Neuron (in vitro differentiated cells): ENCODE measurements at regions not wholly inside any gene's neighbourhood (a gene's known extent, or its start where the extent isn't known, plus 50 kb on each side); places are given as distances from the start of the nearest gene placed in this dataset.
"Not testable (repeated sequence)": the region's sequence is repeated elsewhere in the genome, so short reads cannot be mapped to it uniquely, and the experiment has no call there.

Experiments used
- H2AFZ ChIP-seq: one replicate; pipeline ENCODE4 v1.6.1; 2013; ENCODE audit warnings: low read depth, mild to moderate bottlenecking, inconsistent platforms, low read length, moderate library complexity
- H3K27me3 ChIP-seq: one replicate; pipeline ENCODE4 v1.6.1; 2013; ENCODE audit warnings: low read length; ENCODE audit not compliant: insufficient read depth
- H3K36me3 ChIP-seq: one replicate; pipeline ENCODE4 v1.6.1; 2013; ENCODE audit warnings: low read length; ENCODE audit not compliant: insufficient read depth
- H3K4me1 ChIP-seq: one replicate; pipeline ENCODE4 v1.6.1; 2013; ENCODE audit warnings: low read length; ENCODE audit not compliant: insufficient read depth
- H3K4me3 ChIP-seq: 2 replicates; pipeline ENCODE4 v1.5.1; 2013; ENCODE audit warnings: mild to moderate bottlenecking, low read length, moderate library complexity
- H3K9me3 ChIP-seq: one replicate; pipeline ENCODE4 v1.6.1; 2013; ENCODE audit warnings: low read length

- H3K4me1 ChIP-seq = no peaks in the 10 kb centered on the region
- no peak overlapping the region for H2AFZ ChIP-seq
- no peak overlapping the region for H3K4me3 ChIP-seq
- no peaks in the 10 kb centered on the region for H3K9me3 ChIP-seq
- no peaks in the 10 kb centered on the region for H3K27me3 ChIP-seq
- H3K36me3 ChIP-seq = no peaks in the 10 kb centered on the region
Observed at GRCh38 chr7:109456116-109456515, 886.4 kb downstream of the DNAJB9 start.

- H2AFZ ChIP-seq = no peak overlapping the region
Observed at GRCh38 chr7:109460296-109460695, 890.6 kb downstream of the DNAJB9 start.

GRCh38 chr7:109462171-109462570 lies 892.5 kb downstream of the DNAJB9 start:
- Histone ChIP-seq H3K4me1 (no peaks in the 10 kb centered on the region), H3K27me3 (no peaks in the 10 kb centered on the region), H3K9me3 (no peaks in the 10 kb centered on the region), H2AFZ (no peak overlapping the region), H3K4me3 (no peak overlapping the region), H3K36me3 (no peaks in the 10 kb centered on the region)

More at GRCh38 chr7:109460296-109460695, 890.6 kb downstream of the DNAJB9 start:
- H3K36me3 ChIP-seq = no peaks in the 10 kb centered on the region
- no peaks in the 10 kb centered on the region for H3K9me3 ChIP-seq
- no peaks in the 10 kb centered on the region for H3K27me3 ChIP-seq
- no peak overlapping the region for H3K4me3 ChIP-seq
- H3K4me1 ChIP-seq = no peaks in the 10 kb centered on the region

GRCh38 chr7:109467729-109468128 lies 898.1 kb downstream of the DNAJB9 start:
- not testable (repeated sequence) for H3K4me3 ChIP-seq, H3K4me1 ChIP-seq, H3K27me3 ChIP-seq

GRCh38 chr7:109473172-109473571 lies 903.5 kb downstream of the DNAJB9 start:
- H3K27me3 ChIP-seq = no peaks in the 10 kb centered on the region
- H3K36me3 ChIP-seq = no peaks in the 10 kb centered on the region
- H3K9me3 ChIP-seq = no peaks in the 10 kb centered on the region
- no peak overlapping the region for H3K4me3 ChIP-seq
- H3K4me1 ChIP-seq = no peaks in the 10 kb centered on the region
- no peak overlapping the region for H2AFZ ChIP-seq

More at GRCh38 chr7:109467729-109468128, 898.1 kb downstream of the DNAJB9 start:
- not testable (repeated sequence) for H3K9me3 ChIP-seq, H2AFZ ChIP-seq, H3K36me3 ChIP-seq

GRCh38 chr7:109476409-109476808 lies 906.7 kb downstream of the DNAJB9 start:
- Histone ChIP-seq H3K4me3 (no peak overlapping the region), H3K36me3 (no peaks in the 10 kb centered on the region), H3K4me1 (no peaks in the 10 kb centered on the region), H3K9me3 (no peaks in the 10 kb centered on the region), H2AFZ (no peak overlapping the region), H3K27me3 (no peaks in the 10 kb centered on the region)

GRCh38 chr7:109479388-109479787 lies 909.7 kb downstream of the DNAJB9 start:
- H2AFZ ChIP-seq = no peak overlapping the region
- H3K4me1 ChIP-seq = no peaks in the 10 kb centered on the region
- no peaks in the 10 kb centered on the region for H3K9me3 ChIP-seq
- H3K27me3 ChIP-seq = no peaks in the 10 kb centered on the region
- H3K4me3 ChIP-seq = no peak overlapping the region
- no peaks in the 10 kb centered on the region for H3K36me3 ChIP-seq

- H3K4me1 ChIP-seq, H3K9me3 ChIP-seq, H3K36me3 ChIP-seq, H2AFZ ChIP-seq, H3K4me3 ChIP-seq, H3K27me3 ChIP-seq: not testable (repeated sequence)
Observed at GRCh38 chr7:109490607-109491006, 920.9 kb downstream of the DNAJB9 start.

- no peaks in the 10 kb centered on the region for H3K4me1 ChIP-seq
- H3K4me3 ChIP-seq = no peak overlapping the region
- no peaks in the 10 kb centered on the region for H3K36me3 ChIP-seq
- H3K9me3 ChIP-seq = no peaks in the 10 kb centered on the region
- no peaks in the 10 kb centered on the region for H3K27me3 ChIP-seq
- no peak overlapping the region for H2AFZ ChIP-seq
Observed at GRCh38 chr7:109497053-109497452, 927.4 kb downstream of the DNAJB9 start.

GRCh38 chr7:109498131-109498530 lies 928.5 kb downstream of the DNAJB9 start:
- Histone ChIP-seq H3K4me1 (no peaks in the 10 kb centered on the region), H3K36me3 (no peaks in the 10 kb centered on the region), H3K4me3 (no peak overlapping the region), H3K9me3 (no peaks in the 10 kb centered on the region), H3K27me3 (no peaks in the 10 kb centered on the region), H2AFZ (no peak overlapping the region)

- Histone ChIP-seq H2AFZ (no peak overlapping the region), H3K4me3 (no peak overlapping the region), H3K4me1 (no peaks in the 10 kb centered on the region), H3K27me3 (no peaks in the 10 kb centered on the region), H3K36me3 (no peaks in the 10 kb centered on the region), H3K9me3 (no peaks in the 10 kb centered on the region)
Observed at GRCh38 chr7:109503421-109503820, 933.7 kb downstream of the DNAJB9 start.

- H3K4me3 ChIP-seq = no peak overlapping the region
- no peaks in the 10 kb centered on the region for H3K36me3 ChIP-seq
- H3K9me3 ChIP-seq = no peaks in the 10 kb centered on the region
- no peaks in the 10 kb centered on the region for H3K4me1 ChIP-seq
- H2AFZ ChIP-seq = no peak overlapping the region
- H3K27me3 ChIP-seq = no peaks in the 10 kb centered on the region
Observed at GRCh38 chr7:109522585-109522984, 952.9 kb downstream of the DNAJB9 start.

- no peak overlapping the region for H2AFZ ChIP-seq
- no peaks in the 10 kb centered on the region for H3K36me3 ChIP-seq
- no peaks in the 10 kb centered on the region for H3K27me3 ChIP-seq
- no peaks in the 10 kb centered on the region for H3K9me3 ChIP-seq
- H3K4me3 ChIP-seq = no peak overlapping the region
- H3K4me1 ChIP-seq = no peaks in the 10 kb centered on the region
Observed at GRCh38 chr7:109527833-109528232, 958.2 kb downstream of the DNAJB9 start.

GRCh38 chr7:109529712-109530111 lies 960.0 kb downstream of the DNAJB9 start:
- Histone ChIP-seq H3K4me1 (no peaks in the 10 kb centered on the region), H2AFZ (no peak overlapping the region), H3K36me3 (no peaks in the 10 kb centered on the region), H3K27me3 (no peaks in the 10 kb centered on the region), H3K9me3 (no peaks in the 10 kb centered on the region), H3K4me3 (no peak overlapping the region)
